ENCODE measurements at regions not wholly inside any gene's neighbourhood (a gene's known extent, or its start where the extent isn't known, plus 50 kb on each side); places are given as distances from the start of the nearest gene placed in this dataset.
"Not testable (repeated sequence)": the region's sequence is repeated elsewhere in the genome, so short reads cannot be mapped to it uniquely, and the experiment has no call there.

GRCh38 chr9:108779551-108780325 is 76.0 kb downstream of the ACTL7B start:
- no peak overlapping the region for H3K27ac ChIP-seq
- TF ChIP-seq, protein P1, sequence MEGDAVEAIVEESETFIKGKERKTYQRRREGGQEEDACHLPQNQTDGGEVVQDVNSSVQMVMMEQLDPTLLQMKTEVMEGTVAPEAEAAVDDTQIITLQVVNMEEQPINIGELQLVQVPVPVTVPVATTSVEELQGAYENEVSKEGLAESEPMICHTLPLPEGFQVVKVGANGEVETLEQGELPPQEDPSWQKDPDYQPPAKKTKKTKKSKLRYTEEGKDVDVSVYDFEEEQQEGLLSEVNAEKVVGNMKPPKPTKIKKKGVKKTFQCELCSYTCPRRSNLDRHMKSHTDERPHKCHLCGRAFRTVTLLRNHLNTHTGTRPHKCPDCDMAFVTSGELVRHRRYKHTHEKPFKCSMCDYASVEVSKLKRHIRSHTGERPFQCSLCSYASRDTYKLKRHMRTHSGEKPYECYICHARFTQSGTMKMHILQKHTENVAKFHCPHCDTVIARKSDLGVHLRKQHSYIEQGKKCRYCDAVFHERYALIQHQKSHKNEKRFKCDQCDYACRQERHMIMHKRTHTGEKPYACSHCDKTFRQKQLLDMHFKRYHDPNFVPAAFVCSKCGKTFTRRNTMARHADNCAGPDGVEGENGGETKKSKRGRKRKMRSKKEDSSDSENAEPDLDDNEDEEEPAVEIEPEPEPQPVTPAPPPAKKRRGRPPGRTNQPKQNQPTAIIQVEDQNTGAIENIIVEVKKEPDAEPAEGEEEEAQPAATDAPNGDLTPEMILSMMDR (conservative IDR thresholded peaks at IDR 0.05), result no peak

- no peak overlapping the region for H3K27ac ChIP-seq
- TF ChIP-seq, protein P1 (conservative IDR thresholded peaks at IDR 0.05), result peak; percentile 61
Measured at GRCh38 chr9:108776920-108777639, 78.7 kb downstream of the ACTL7B start.

DNA sequence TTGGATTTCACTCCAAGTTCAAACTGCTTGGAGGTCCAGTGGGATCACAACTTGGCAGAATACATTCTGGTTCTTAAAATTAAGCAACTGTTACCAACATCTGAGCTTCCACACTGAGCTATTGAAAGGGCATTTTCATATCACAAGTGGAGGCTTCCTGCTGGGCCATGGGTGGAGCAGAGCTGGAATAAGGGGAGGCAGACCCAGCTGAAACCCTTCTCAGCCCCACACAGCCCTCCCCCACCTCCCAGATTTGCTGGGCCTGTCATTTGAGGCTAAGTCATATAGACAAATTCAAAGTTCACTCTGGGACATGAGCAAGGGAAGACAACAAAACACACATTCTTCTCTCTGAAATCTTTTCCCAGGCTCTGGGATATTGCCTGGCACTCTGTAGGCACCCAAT is 79.9 kb downstream of the ACTL7B start:
- H3K27ac ChIP-seq, result no peak overlapping the region
- TF ChIP-seq, protein P1 (conservative IDR thresholded peaks at IDR 0.05), result no peak

GRCh38 chr9:108774088-108774487 is 81.7 kb downstream of the ACTL7B start:
- H3K27ac ChIP-seq, result not testable (repeated sequence)

DNA sequence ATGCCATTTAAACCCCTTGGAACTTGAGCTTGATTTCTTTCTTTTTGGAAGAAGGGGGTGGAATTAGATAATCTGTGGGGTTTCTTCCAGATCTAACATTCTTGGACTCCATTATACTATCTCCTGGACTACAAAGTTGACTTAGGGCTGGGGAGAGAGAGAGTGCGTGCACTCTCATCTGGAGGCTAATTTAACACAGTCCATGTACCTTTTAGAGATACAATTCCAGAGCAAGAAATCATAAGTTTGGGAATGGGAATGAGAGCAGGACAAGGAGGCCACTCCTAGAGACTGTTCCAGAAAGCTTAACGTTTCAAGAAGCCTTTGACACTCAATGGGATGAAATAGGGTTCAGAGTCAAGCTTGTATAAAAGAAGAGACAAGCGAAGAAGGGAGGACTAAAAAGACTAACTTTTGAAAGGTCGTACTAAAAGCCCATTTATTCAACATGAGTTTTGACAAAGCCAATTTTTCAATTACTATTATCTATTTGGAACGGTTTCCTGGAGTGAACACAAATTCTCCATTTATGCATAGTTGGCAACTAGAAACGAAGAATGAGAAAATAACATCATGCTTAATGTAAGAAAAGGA is 83.4 kb downstream of the ACTL7B start:
- TF ChIP-seq, protein P1 (conservative IDR thresholded peaks at IDR 0.05), result no peak
- no peak overlapping the region for H3K27ac ChIP-seq

- H3K27ac ChIP-seq, result no peak overlapping the region
- TF ChIP-seq, protein P1 (conservative IDR thresholded peaks at IDR 0.05), result no peak
Measured at GRCh38 chr9:108768744-108769143, 87.0 kb downstream of the ACTL7B start.

DNA sequence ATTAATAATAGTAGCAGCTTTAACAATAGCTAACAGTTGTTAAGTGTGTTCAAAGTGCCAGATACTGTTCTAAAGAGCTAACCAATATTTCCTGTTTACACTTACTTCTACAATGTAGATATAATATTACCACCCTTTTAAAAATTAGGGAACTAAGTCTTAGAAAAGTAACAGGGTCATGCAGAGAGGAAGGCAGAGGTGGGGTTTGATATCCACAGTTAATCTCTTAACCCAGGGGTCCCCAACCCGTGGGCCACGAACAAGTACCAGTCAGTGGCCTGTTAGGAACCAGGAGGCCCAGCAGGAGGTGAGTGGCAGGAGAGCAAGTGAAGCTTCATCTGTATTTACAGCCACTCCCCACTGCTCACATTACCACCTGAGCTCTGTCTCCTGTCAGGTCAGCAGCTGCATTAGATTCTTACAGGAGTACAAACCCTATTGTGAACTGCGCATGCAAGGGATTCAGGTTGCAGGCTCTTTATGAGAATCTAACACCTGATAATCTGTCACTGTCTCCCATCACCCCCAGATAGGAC is 89.1 kb downstream of the ACTL7B start:
- TF ChIP-seq, protein P1 (conservative IDR thresholded peaks at IDR 0.05), result no peak
- no peak overlapping the region for H3K27ac ChIP-seq
